ENCODE measurements at regions not wholly inside any gene's neighbourhood (a gene's known extent, or its start where the extent isn't known, plus 50 kb on each side); places are given as distances from the start of the nearest gene placed in this dataset.
"Not testable (repeated sequence)": the region's sequence is repeated elsewhere in the genome, so short reads cannot be mapped to it uniquely, and the experiment has no call there.

DNA sequence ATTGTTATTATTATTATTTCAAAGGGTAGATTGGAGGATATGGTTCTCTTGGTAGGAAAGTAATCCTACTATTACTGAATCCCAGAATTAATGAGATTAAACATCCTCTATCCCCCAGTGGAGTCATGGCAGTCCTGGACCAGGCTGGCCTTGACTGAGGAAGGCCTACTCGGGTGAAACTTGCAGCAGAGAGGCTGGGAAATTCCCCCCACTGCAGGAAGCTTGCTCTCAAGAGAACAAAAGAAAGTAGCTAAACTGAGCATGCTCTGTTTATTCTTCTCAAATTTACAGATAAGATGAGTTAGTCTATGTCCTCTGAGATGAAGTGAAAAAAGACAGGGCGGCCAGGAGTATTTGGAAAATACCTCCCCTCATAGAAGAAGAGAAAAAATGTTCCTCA lies 233.9 kb upstream of the RPS23 start:
- no peak overlapping the region for H3K27ac ChIP-seq (ENCODE audit: low read depth in 2 of 2, low read length in 1 of 2)
- H3K9me3 ChIP-seq (ENCODE audit: control insufficient read depth in 2 of 2, insufficient read depth in 1 of 2, low read depth in 1 of 2, low read length in 1 of 2) = peaks cover 0 to 3% of the 10 kb centered on the region in 2 donors
- H3K36me3 ChIP-seq (ENCODE audit: control insufficient read depth in 2 of 2, insufficient read depth in 2 of 2, low read length in 1 of 2) = no peaks in the 10 kb centered on the region
- no peaks in the 10 kb centered on the region for H3K27me3 ChIP-seq (ENCODE audit: control insufficient read depth in 1 of 2, insufficient read depth in 2 of 2, low read length in 2 of 2)
- 69 to 71% methylated on average over 2 of the region's 2 CpGs for WGBS, 2 donors
- H3K4me1 ChIP-seq (ENCODE audit: control insufficient read depth in 2 of 2, insufficient read depth in 2 of 2, low read length in 1 of 2) = no peaks in the 10 kb centered on the region
- H3K4me3 ChIP-seq (ENCODE audit: low read depth in 1 of 2, low read length in 2 of 2) = no peak overlapping the region

DNA sequence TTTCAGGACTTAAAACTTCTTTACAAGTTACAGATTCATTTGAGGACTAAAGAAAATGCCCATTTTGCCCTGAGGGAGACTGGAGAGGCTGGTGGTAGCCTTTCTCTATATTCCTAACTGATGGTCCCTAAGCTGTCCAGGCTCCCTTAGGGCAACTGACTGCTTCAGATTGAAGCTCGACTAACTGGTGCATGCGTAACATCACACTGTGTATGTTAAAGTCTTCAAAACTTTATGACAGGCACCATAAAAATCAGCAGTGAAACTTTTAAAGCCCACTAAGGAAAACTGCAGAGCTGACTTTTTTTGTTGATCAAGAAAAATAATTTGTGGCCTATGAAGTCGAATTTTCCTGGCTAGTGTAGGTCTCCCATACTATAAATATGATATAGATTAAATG lies 233.0 kb upstream of the RPS23 start:
- Histone ChIP-seq H3K4me1 (ENCODE audit: control insufficient read depth in 2 of 2, insufficient read depth in 2 of 2, low read length in 1 of 2) (no peaks in the 10 kb centered on the region), H3K27me3 (ENCODE audit: control insufficient read depth in 1 of 2, insufficient read depth in 2 of 2, low read length in 2 of 2) (no peaks in the 10 kb centered on the region), H3K9me3 (ENCODE audit: control insufficient read depth in 2 of 2, insufficient read depth in 1 of 2, low read depth in 1 of 2, low read length in 1 of 2) (peaks cover 0 to 6% of the 10 kb centered on the region in 2 donors), H3K4me3 (ENCODE audit: low read depth in 1 of 2, low read length in 2 of 2) (no peak overlapping the region), H3K27ac (ENCODE audit: low read depth in 2 of 2, low read length in 1 of 2) (no peak overlapping the region), H3K36me3 (ENCODE audit: control insufficient read depth in 2 of 2, insufficient read depth in 2 of 2, low read length in 1 of 2) (no peaks in the 10 kb centered on the region)
- WGBS, 2 donors = 76 to 77% methylated on average over 3 of the region's 3 CpGs

DNA sequence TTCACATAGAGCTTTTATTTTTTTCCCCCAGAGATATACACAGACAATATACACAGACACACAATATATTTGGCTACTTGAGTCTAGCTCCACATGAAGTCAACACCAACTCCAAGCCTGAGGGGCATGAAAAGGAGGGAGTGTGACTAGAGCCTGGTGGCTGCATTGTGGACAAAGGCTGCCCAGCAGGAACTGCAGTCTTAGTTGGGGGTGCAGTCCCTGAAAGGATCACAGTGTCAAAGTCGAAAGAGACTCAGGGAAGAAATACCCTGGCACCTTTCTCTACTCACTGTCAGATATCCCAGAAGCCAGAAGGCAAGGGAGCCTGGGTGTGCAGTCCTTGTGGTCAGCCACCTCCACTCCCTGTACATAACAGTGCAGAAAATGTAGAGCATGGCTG lies 231.6 kb upstream of the RPS23 start:
- Histone ChIP-seq H3K36me3 (ENCODE audit: control insufficient read depth in 2 of 2, insufficient read depth in 2 of 2, low read length in 1 of 2) (no peaks in the 10 kb centered on the region), H3K27me3 (ENCODE audit: control insufficient read depth in 1 of 2, insufficient read depth in 2 of 2, low read length in 2 of 2) (no peaks in the 10 kb centered on the region), H3K4me1 (ENCODE audit: control insufficient read depth in 2 of 2, insufficient read depth in 2 of 2, low read length in 1 of 2) (no peaks in the 10 kb centered on the region), H3K27ac (ENCODE audit: low read depth in 2 of 2, low read length in 1 of 2) (no peak overlapping the region), H3K4me3 (ENCODE audit: low read depth in 1 of 2, low read length in 2 of 2) (no peak overlapping the region), H3K9me3 (ENCODE audit: control insufficient read depth in 2 of 2, insufficient read depth in 1 of 2, low read depth in 1 of 2, low read length in 1 of 2) (peaks cover 0 to 6% of the 10 kb centered on the region in 2 donors)
- WGBS, 2 donors = 48 to 53% methylated on average over 1 of the region's 1 CpG

DNA sequence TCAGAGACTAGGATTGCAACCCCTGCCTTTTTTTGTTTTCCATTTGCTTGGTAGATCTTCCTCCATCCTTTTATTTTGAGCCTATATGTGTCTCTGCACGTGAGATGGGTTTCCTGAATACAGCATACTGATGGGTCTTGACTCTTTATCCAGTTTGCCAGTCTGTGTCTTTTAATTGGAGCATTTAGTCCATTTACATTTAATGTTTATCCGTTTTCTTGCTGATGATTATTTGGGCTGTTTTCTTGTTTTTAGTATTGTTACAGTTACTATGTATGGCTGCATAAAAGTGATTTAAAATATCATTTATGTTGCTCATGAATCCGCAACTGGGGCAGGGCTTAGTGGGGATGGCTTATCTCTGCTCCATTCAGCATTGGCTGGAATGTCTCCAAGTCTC lies 228.2 kb upstream of the RPS23 start:
- not testable (repeated sequence) for H3K36me3 ChIP-seq (ENCODE audit: control insufficient read depth in 2 of 2, insufficient read depth in 2 of 2, low read length in 1 of 2)

DNA sequence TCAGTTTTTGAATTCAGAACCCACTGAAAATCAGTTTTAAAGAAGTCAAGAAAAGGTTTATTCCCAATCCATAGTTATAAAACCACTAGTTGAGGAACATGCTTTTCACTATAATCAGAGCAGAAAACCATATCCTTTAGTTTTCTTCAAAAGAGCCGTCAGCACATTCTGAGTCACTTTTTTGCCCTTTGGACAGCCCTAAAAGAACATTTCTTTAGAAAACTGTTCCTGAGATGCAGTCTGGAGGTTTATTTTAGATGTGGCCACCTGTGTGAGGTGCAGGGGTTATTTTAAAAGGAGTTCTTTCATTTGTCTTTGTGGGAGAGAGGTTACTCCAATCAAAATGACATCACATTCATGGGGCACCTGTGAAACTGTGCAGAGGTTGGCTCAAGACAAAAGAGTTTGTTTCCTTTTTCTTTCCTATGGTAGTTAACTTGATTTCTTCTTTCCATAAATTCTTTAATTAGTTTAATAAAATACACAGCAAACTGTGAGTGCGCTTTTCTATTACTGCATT lies 221.6 kb upstream of the RPS23 start:
- no peaks in the 10 kb centered on the region for H3K4me1 ChIP-seq (ENCODE audit: control insufficient read depth in 2 of 2, insufficient read depth in 2 of 2, low read length in 1 of 2)
- H3K36me3 ChIP-seq (ENCODE audit: control insufficient read depth in 2 of 2, insufficient read depth in 2 of 2, low read length in 1 of 2) = no peaks in the 10 kb centered on the region
- no peaks in the 10 kb centered on the region for H3K27me3 ChIP-seq (ENCODE audit: control insufficient read depth in 1 of 2, insufficient read depth in 2 of 2, low read length in 2 of 2)
- H3K4me3 ChIP-seq (ENCODE audit: low read depth in 1 of 2, low read length in 2 of 2) = no peak overlapping the region
- WGBS, 2 donors = 62 to 63% methylated on average over 2 of the region's 2 CpGs
- H3K9me3 ChIP-seq (ENCODE audit: control insufficient read depth in 2 of 2, insufficient read depth in 1 of 2, low read depth in 1 of 2, low read length in 1 of 2) = no peaks in the 10 kb centered on the region
- no peak overlapping the region for H3K27ac ChIP-seq (ENCODE audit: low read depth in 2 of 2, low read length in 1 of 2)

More for the DNA sequence above, 228.2 kb upstream of the RPS23 start:
- 92% methylated on average over 2 of the region's 3 CpGs for WGBS, 2 donors
- H3K4me3 ChIP-seq (ENCODE audit: low read depth in 1 of 2, low read length in 2 of 2); H3K27ac ChIP-seq (ENCODE audit: low read depth in 2 of 2, low read length in 1 of 2); H3K4me1 ChIP-seq (ENCODE audit: control insufficient read depth in 2 of 2, insufficient read depth in 2 of 2, low read length in 1 of 2); H3K27me3 ChIP-seq (ENCODE audit: control insufficient read depth in 1 of 2, insufficient read depth in 2 of 2, low read length in 2 of 2); H3K9me3 ChIP-seq (ENCODE audit: control insufficient read depth in 2 of 2, insufficient read depth in 1 of 2, low read depth in 1 of 2, low read length in 1 of 2): not testable (repeated sequence)

DNA sequence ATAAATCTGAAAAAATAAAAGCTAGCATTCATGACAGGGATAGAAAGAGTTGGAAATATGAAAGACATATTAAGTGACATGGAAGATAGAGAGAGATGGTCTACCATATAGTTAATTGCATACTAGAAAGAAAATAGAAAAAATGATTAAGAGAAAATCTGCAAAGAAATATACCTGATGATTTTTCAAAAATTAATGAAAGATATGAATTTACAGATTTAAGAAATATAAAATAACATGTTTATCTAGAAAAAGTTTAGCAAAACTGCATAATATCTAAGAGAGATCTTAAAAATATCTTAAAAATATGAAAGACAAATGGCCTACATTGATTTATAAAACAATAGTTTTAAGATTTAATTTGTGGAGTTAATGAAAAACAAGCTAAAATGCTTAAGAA lies 219.1 kb upstream of the RPS23 start:
- Histone ChIP-seq H3K27me3 (ENCODE audit: control insufficient read depth in 1 of 2, insufficient read depth in 2 of 2, low read length in 2 of 2) (no peaks in the 10 kb centered on the region), H3K27ac (ENCODE audit: low read depth in 2 of 2, low read length in 1 of 2) (no peak overlapping the region), H3K9me3 (ENCODE audit: control insufficient read depth in 2 of 2, insufficient read depth in 1 of 2, low read depth in 1 of 2, low read length in 1 of 2) (no peaks in the 10 kb centered on the region), H3K4me3 (ENCODE audit: low read depth in 1 of 2, low read length in 2 of 2) (no peak overlapping the region), H3K4me1 (ENCODE audit: control insufficient read depth in 2 of 2, insufficient read depth in 2 of 2, low read length in 1 of 2) (no peaks in the 10 kb centered on the region), H3K36me3 (ENCODE audit: control insufficient read depth in 2 of 2, insufficient read depth in 2 of 2, low read length in 1 of 2) (no peaks in the 10 kb centered on the region)

DNA sequence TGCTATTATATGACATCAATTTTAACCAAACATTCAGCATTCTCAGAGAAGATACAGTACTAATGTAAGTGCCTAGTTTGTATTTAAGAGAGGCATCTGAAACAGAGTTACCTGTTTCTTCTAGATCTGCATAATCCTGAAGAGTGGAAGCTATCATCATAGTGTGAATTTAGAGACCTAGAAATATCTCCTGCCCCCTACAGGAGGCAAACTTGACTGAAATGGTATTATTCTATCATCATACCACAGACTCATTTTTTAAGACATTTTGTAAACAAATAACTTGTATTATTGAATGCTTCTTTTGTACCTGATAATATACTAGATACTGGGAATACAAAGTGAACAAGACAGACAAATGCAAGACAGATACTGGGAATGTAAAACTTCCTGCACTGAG lies 216.8 kb upstream of the RPS23 start:
- Histone ChIP-seq H3K4me3 (ENCODE audit: low read depth in 1 of 2, low read length in 2 of 2) (no peak overlapping the region), H3K27ac (ENCODE audit: low read depth in 2 of 2, low read length in 1 of 2) (no peak overlapping the region), H3K27me3 (ENCODE audit: control insufficient read depth in 1 of 2, insufficient read depth in 2 of 2, low read length in 2 of 2) (no peaks in the 10 kb centered on the region), H3K4me1 (ENCODE audit: control insufficient read depth in 2 of 2, insufficient read depth in 2 of 2, low read length in 1 of 2) (no peaks in the 10 kb centered on the region), H3K9me3 (ENCODE audit: control insufficient read depth in 2 of 2, insufficient read depth in 1 of 2, low read depth in 1 of 2, low read length in 1 of 2) (no peaks in the 10 kb centered on the region), H3K36me3 (ENCODE audit: control insufficient read depth in 2 of 2, insufficient read depth in 2 of 2, low read length in 1 of 2) (no peaks in the 10 kb centered on the region)

DNA sequence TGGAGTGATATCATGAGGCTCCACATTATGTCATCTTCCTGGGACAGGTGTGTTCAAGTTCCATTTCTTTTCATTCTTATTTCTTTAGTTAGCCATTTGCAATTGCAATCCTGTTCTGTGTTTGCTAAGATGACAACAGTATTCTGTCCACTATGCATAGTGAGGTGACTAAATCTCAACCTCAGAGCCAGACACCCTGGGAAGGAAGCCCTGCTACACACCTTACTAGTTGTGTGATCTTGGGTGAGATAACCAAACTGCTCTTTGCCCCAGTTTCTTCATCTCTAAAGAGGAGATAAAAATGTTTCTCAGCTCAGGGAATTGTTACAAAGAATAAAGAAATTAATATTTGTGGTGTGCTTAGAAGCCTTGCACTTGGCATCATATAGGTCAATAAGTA lies 215.1 kb upstream of the RPS23 start:
- Histone ChIP-seq H3K4me1 (ENCODE audit: control insufficient read depth in 2 of 2, insufficient read depth in 2 of 2, low read length in 1 of 2) (no peaks in the 10 kb centered on the region), H3K36me3 (ENCODE audit: control insufficient read depth in 2 of 2, insufficient read depth in 2 of 2, low read length in 1 of 2) (no peaks in the 10 kb centered on the region), H3K27me3 (ENCODE audit: control insufficient read depth in 1 of 2, insufficient read depth in 2 of 2, low read length in 2 of 2) (no peaks in the 10 kb centered on the region), H3K27ac (ENCODE audit: low read depth in 2 of 2, low read length in 1 of 2) (no peak overlapping the region), H3K4me3 (ENCODE audit: low read depth in 1 of 2, low read length in 2 of 2) (no peak overlapping the region), H3K9me3 (ENCODE audit: control insufficient read depth in 2 of 2, insufficient read depth in 1 of 2, low read depth in 1 of 2, low read length in 1 of 2) (no peaks in the 10 kb centered on the region)

DNA sequence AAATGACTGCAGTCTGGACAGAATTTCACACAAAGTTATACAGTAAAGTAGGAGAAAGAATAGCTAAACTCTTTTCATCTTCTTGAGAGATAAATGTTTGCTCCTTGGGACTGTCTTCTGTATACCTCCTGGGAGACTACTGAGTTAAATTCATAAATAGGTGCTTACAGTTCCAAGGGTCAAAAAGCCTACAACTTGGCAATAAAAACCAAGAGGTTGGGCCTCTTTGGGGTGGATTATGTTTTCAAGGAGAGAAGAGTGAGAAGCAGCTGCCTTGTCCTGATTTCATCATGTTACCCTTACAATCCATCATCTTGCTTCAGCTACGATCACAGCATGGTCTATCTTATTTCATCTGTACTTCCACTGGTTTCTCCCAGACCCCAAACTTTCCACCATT lies 213.2 kb upstream of the RPS23 start:
- Histone ChIP-seq H3K27ac (ENCODE audit: low read depth in 2 of 2, low read length in 1 of 2) (no peak overlapping the region), H3K4me3 (ENCODE audit: low read depth in 1 of 2, low read length in 2 of 2) (no peak overlapping the region), H3K36me3 (ENCODE audit: control insufficient read depth in 2 of 2, insufficient read depth in 2 of 2, low read length in 1 of 2) (no peaks in the 10 kb centered on the region), H3K4me1 (ENCODE audit: control insufficient read depth in 2 of 2, insufficient read depth in 2 of 2, low read length in 1 of 2) (no peaks in the 10 kb centered on the region), H3K27me3 (ENCODE audit: control insufficient read depth in 1 of 2, insufficient read depth in 2 of 2, low read length in 2 of 2) (no peaks in the 10 kb centered on the region), H3K9me3 (ENCODE audit: control insufficient read depth in 2 of 2, insufficient read depth in 1 of 2, low read depth in 1 of 2, low read length in 1 of 2) (peaks cover 0 to 2% of the 10 kb centered on the region in 2 donors)
- WGBS, 2 donors = 79 to 80% methylated on average over 1 of the region's 1 CpG

DNA sequence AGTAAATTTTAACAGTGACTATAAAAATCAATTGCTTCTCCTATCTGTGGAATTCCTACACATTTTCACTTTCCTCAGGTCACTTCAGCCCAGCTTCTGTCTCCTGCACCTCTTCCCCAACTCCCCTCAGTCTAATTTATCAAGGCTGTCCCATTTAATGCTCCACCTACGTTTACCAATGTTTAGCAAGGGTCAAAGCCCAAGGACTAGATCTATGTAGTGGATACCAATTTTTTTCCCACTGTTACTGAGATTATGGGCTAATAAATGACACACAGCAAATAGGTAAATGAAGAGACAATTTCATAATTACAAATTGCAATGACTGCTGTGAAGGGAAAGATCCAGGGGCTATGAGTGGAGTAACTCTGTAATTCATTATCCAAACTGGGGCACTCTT lies 211.5 kb upstream of the RPS23 start:
- WGBS, 2 donors = 46 to 47% methylated on average over 1 of the region's 1 CpG
- H3K4me3 ChIP-seq (ENCODE audit: low read depth in 1 of 2, low read length in 2 of 2) = no peak overlapping the region
- no peaks in the 10 kb centered on the region for H3K27me3 ChIP-seq (ENCODE audit: control insufficient read depth in 1 of 2, insufficient read depth in 2 of 2, low read length in 2 of 2)
- peaks cover 0 to 2% of the 10 kb centered on the region in 2 donors for H3K9me3 ChIP-seq (ENCODE audit: control insufficient read depth in 2 of 2, insufficient read depth in 1 of 2, low read depth in 1 of 2, low read length in 1 of 2)
- H3K36me3 ChIP-seq (ENCODE audit: control insufficient read depth in 2 of 2, insufficient read depth in 2 of 2, low read length in 1 of 2) = no peaks in the 10 kb centered on the region
- no peak overlapping the region for H3K27ac ChIP-seq (ENCODE audit: low read depth in 2 of 2, low read length in 1 of 2)
- H3K4me1 ChIP-seq (ENCODE audit: control insufficient read depth in 2 of 2, insufficient read depth in 2 of 2, low read length in 1 of 2) = no peaks in the 10 kb centered on the region
